Activated CD8-positive, alpha-beta T cell treated with anti-CD3 and anti-CD28 coated beads, Interleukin-2, amount 10 ng/mL, durations not matched to agents 7 days and 5 days (primary cell): ENCODE measurements at regions not wholly inside any gene's neighbourhood (a gene's known extent, or its start where the extent isn't known, plus 50 kb on each side); places are given as distances from the start of the nearest gene placed in this dataset.
A peak's percentile ranks its signal among the peaks of the same experiment; 100 is the strongest.
"Not testable (repeated sequence)": the region's sequence is repeated elsewhere in the genome, so short reads cannot be mapped to it uniquely, and the experiment has no call there.

ENCODE experiments used
- ATAC-seq: fragments of 150-1000 bp; cut with Tn5 transposase; one replicate; pipeline ENCODE4 v1.10.0; 2021; ENCODE audit warnings: moderate library complexity
- CTCF ChIA-PET: fragments of 350-600 bp; sonication (Branson Sonifier 250); formaldehyde crosslinking; loops from one replicate; lab custom pipeline; 2021; ENCODE audit warnings: antibody characterized with exemption; lab: Charles Lee
- POLR2A ChIA-PET: fragments of 350-600 bp; sonication (Branson Sonifier 250); formaldehyde crosslinking; loops from one replicate; lab custom pipeline; 2021; ENCODE audit warnings: antibody characterized with exemption; lab: Charles Lee
- DNase-seq: peaks from one replicate; pipeline ENCODE4 v3.0.0-alpha.2; 2020
- H3K27ac Mint-ChIP-seq: one replicate; pipeline ENCODE4 v1.8.0; 2021; ENCODE audit warnings: mild to moderate bottlenecking, mixed read lengths
- H3K27me3 Mint-ChIP-seq: one replicate; pipeline ENCODE4 v1.8.0; 2021; ENCODE audit warnings: low read depth, mixed read lengths
- H3K36me3 Mint-ChIP-seq: one replicate; pipeline ENCODE4 v1.8.0; 2021; ENCODE audit warnings: low read depth, mixed read lengths
- H3K4me1 Mint-ChIP-seq: one replicate; pipeline ENCODE4 v1.8.0; 2021; ENCODE audit warnings: low read depth, mixed read lengths
- H3K4me3 Mint-ChIP-seq: one replicate; pipeline ENCODE4 v1.8.0; 2021; ENCODE audit warnings: mild to moderate bottlenecking, mixed read lengths
- H3K9me3 Mint-ChIP-seq: one replicate; pipeline ENCODE4 v1.8.0; 2022; ENCODE audit warnings: mixed read lengths; ENCODE audit not compliant: insufficient read depth

- no peak for ATAC-seq
- H3K9me3 Mint-ChIP-seq, result peaks cover 34% of the 10 kb centered on the region
- DNase-seq, result no peak
- peaks cover 58% of the 10 kb centered on the region for H3K4me1 Mint-ChIP-seq
- POLR2A ChIA-PET, result no interaction called here
- peak overlapping the region; percentile 91 for H3K27ac Mint-ChIP-seq
- no peak overlapping the region for H3K4me3 Mint-ChIP-seq
- no peaks in the 10 kb centered on the region for H3K27me3 Mint-ChIP-seq
- peaks cover 52% of the 10 kb centered on the region for H3K36me3 Mint-ChIP-seq
- CTCF ChIA-PET, result no interaction called here
These were observed 488.6 kb upstream of the USP9Y start for GRCh38 chrY:12212394-12212793.

- DNase-seq (peak; percentile 22), ATAC-seq (peak; percentile 61)
- ChIA-PET POLR2A (no interaction called here), CTCF (no interaction called here)
- Mint-ChIP-seq H3K36me3 (peaks cover 57% of the 10 kb centered on the region), H3K4me3 (peak overlapping the region; percentile 6), H3K27me3 (no peaks in the 10 kb centered on the region), H3K9me3 (peaks cover 33% of the 10 kb centered on the region), H3K27ac (peak overlapping the region; percentile 91), H3K4me1 (peaks cover 65% of the 10 kb centered on the region)
These were observed 485.4 kb upstream of the USP9Y start for GRCh38 chrY:12215564-12216022.

GRCh38 chrY:12230921-12231320, 470.1 kb upstream of the USP9Y start:
- ChIA-PET CTCF (no interaction called here), POLR2A (no interaction called here)
- Mint-ChIP-seq H3K4me1 (no peaks in the 10 kb centered on the region), H3K36me3 (no peaks in the 10 kb centered on the region), H3K27ac (no peak overlapping the region), H3K9me3 (no peaks in the 10 kb centered on the region), H3K27me3 (no peaks in the 10 kb centered on the region), H3K4me3 (no peak overlapping the region)
- DNase-seq (no peak), ATAC-seq (no peak)

GRCh38 chrY:12236399-12236798, 464.6 kb upstream of the USP9Y start:
- DNase-seq, result no peak
- Mint-ChIP-seq H3K4me1 (no peaks in the 10 kb centered on the region), H3K27me3 (no peaks in the 10 kb centered on the region), H3K4me3 (no peak overlapping the region), H3K36me3 (no peaks in the 10 kb centered on the region), H3K27ac (no peak overlapping the region), H3K9me3 (no peaks in the 10 kb centered on the region)
- no peak for ATAC-seq
- ChIA-PET CTCF (no interaction called here), POLR2A (no interaction called here)

- H3K9me3 Mint-ChIP-seq, H3K36me3 Mint-ChIP-seq, H3K27ac Mint-ChIP-seq, CTCF ChIA-PET, H3K4me1 Mint-ChIP-seq, H3K4me3 Mint-ChIP-seq, H3K27me3 Mint-ChIP-seq, ATAC-seq, POLR2A ChIA-PET, DNase-seq: not testable (repeated sequence)
These were observed 460.7 kb upstream of the USP9Y start for GRCh38 chrY:12240326-12240725.

- Mint-ChIP-seq H3K27me3 (no peaks in the 10 kb centered on the region), H3K36me3 (no peaks in the 10 kb centered on the region), H3K27ac (no peak overlapping the region), H3K4me3 (no peak overlapping the region), H3K9me3 (no peaks in the 10 kb centered on the region), H3K4me1 (peaks cover 4% of the 10 kb centered on the region)
- ChIA-PET POLR2A (no interaction called here), CTCF (no interaction called here)
- DNase-seq (no peak), ATAC-seq (no peak)
These were observed 456.9 kb upstream of the USP9Y start for GRCh38 chrY:12244146-12244545.

- H3K4me1 Mint-ChIP-seq, result peaks cover 8% of the 10 kb centered on the region
- ChIA-PET POLR2A (no interaction called here), CTCF (no interaction called here)
- H3K36me3 Mint-ChIP-seq, result no peaks in the 10 kb centered on the region
- peaks cover 11% of the 10 kb centered on the region for H3K27me3 Mint-ChIP-seq
- no peak overlapping the region for H3K4me3 Mint-ChIP-seq
- ATAC-seq (no peak), DNase-seq (no peak)
- no peak overlapping the region for H3K27ac Mint-ChIP-seq
- H3K9me3 Mint-ChIP-seq, result no peaks in the 10 kb centered on the region
These were observed 447.3 kb upstream of the USP9Y start for GRCh38 chrY:12253756-12254155.

- Mint-ChIP-seq H3K4me1 (no peaks in the 10 kb centered on the region), H3K27me3 (no peaks in the 10 kb centered on the region), H3K36me3 (no peaks in the 10 kb centered on the region), H3K9me3 (no peaks in the 10 kb centered on the region), H3K27ac (no peak overlapping the region), H3K4me3 (no peak overlapping the region)
- ChIA-PET POLR2A (no interaction called here), CTCF (no interaction called here)
- DNase-seq (no peak), ATAC-seq (no peak)
These were observed 429.9 kb upstream of the USP9Y start for GRCh38 chrY:12271162-12271561.

GRCh38 chrY:12285608-12286007, 415.4 kb upstream of the USP9Y start:
- DNase-seq, result no peak
- no peak overlapping the region for H3K4me3 Mint-ChIP-seq
- H3K27me3 Mint-ChIP-seq, result peaks cover 2% of the 10 kb centered on the region
- peaks cover 2% of the 10 kb centered on the region for H3K36me3 Mint-ChIP-seq
- no peak for ATAC-seq
- ChIA-PET CTCF (no interaction called here), POLR2A (no interaction called here)
- no peak overlapping the region for H3K27ac Mint-ChIP-seq
- H3K9me3 Mint-ChIP-seq, result no peaks in the 10 kb centered on the region
- peaks cover 28% of the 10 kb centered on the region for H3K4me1 Mint-ChIP-seq

GRCh38 chrY:12288919-12289318, 412.1 kb upstream of the USP9Y start:
- peak; percentile 67 for ATAC-seq
- DNase-seq, result no peak
- Mint-ChIP-seq H3K27me3 (no peaks in the 10 kb centered on the region), H3K4me1 (peaks cover 30% of the 10 kb centered on the region), H3K36me3 (peaks cover 2% of the 10 kb centered on the region), H3K27ac (peak overlapping the region; percentile 70), H3K9me3 (no peaks in the 10 kb centered on the region), H3K4me3 (peak overlapping the region; percentile 13)
- ChIA-PET CTCF (no interaction called here), POLR2A (no interaction called here)

GRCh38 chrY:12289415-12289814, 411.6 kb upstream of the USP9Y start:
- Mint-ChIP-seq H3K27me3 (no peaks in the 10 kb centered on the region), H3K9me3 (no peaks in the 10 kb centered on the region), H3K27ac (peak overlapping the region; percentile 70), H3K36me3 (peaks cover 2% of the 10 kb centered on the region), H3K4me3 (peak overlapping the region; percentile 13), H3K4me1 (peaks cover 30% of the 10 kb centered on the region)
- ChIA-PET CTCF (no interaction called here), POLR2A (no interaction called here)
- peak; percentile 30 for ATAC-seq
- DNase-seq, result no peak

GRCh38 chrY:12292542-12292941, 408.5 kb upstream of the USP9Y start:
- ATAC-seq, result no peak
- ChIA-PET CTCF (no interaction called here), POLR2A (no interaction called here)
- Mint-ChIP-seq H3K9me3 (no peaks in the 10 kb centered on the region), H3K27ac (no peak overlapping the region), H3K36me3 (no peaks in the 10 kb centered on the region), H3K27me3 (no peaks in the 10 kb centered on the region), H3K4me3 (no peak overlapping the region), H3K4me1 (peaks cover 28% of the 10 kb centered on the region)
- DNase-seq, result no peak

GRCh38 chrY:12296460-12296859, 404.6 kb upstream of the USP9Y start:
- no peaks in the 10 kb centered on the region for H3K9me3 Mint-ChIP-seq
- H3K27ac Mint-ChIP-seq, result no peak overlapping the region
- DNase-seq (no peak), ATAC-seq (no peak)
- ChIA-PET CTCF (no interaction called here), POLR2A (no interaction called here)
- H3K27me3 Mint-ChIP-seq, result no peaks in the 10 kb centered on the region
- no peak overlapping the region for H3K4me3 Mint-ChIP-seq
- H3K36me3 Mint-ChIP-seq, result no peaks in the 10 kb centered on the region
- peaks cover 4% of the 10 kb centered on the region for H3K4me1 Mint-ChIP-seq
